NCI-H2227 (cell line): ENCODE measurements at regions not wholly inside any gene's neighbourhood (a gene's known extent, or its start where the extent isn't known, plus 50 kb on each side); places are given as distances from the start of the nearest gene placed in this dataset.

Source experiments
- DNase-seq: peaks from one replicate; lab custom pipeline; 2025; ENCODE audit not compliant: unreplicated experiment; lab: John Stamatoyannopoulos, UW

GRCh38 chr9:126151031-126151685 lies 175.5 kb upstream of the MVB12B start:
- peak; percentile 62 for DNase-seq

- peak; percentile 63 for DNase-seq
Observed at GRCh38 chr9:126151686-126152134, 174.9 kb upstream of the MVB12B start.

- DNase-seq, result no peak
Observed at GRCh38 chr9:126152622-126153362, 173.8 kb upstream of the MVB12B start.

- DNase-seq, result no peak
Observed at GRCh38 chr9:126153382-126153781, 173.2 kb upstream of the MVB12B start.

GRCh38 chr9:126154182-126154827 lies 172.3 kb upstream of the MVB12B start:
- DNase-seq, result no peak

GRCh38 chr9:126154869-126155268 lies 171.8 kb upstream of the MVB12B start:
- no peak for DNase-seq

- no peak for DNase-seq
Observed at GRCh38 chr9:126155756-126156664, 170.6 kb upstream of the MVB12B start.

GRCh38 chr9:126156898-126157297 lies 169.7 kb upstream of the MVB12B start:
- DNase-seq, result no peak

GRCh38 chr9:126157423-126157822 lies 169.2 kb upstream of the MVB12B start:
- DNase-seq, result peak; percentile 38

- DNase-seq, result no peak
Observed at GRCh38 chr9:126157826-126158587, 168.6 kb upstream of the MVB12B start.

GRCh38 chr9:126158588-126159429 lies 167.8 kb upstream of the MVB12B start:
- DNase-seq, result no peak

- no peak for DNase-seq
Observed at GRCh38 chr9:126159430-126160060, 167.1 kb upstream of the MVB12B start.

- DNase-seq, result no peak
Observed at GRCh38 chr9:126160067-126160853, 166.4 kb upstream of the MVB12B start.

GRCh38 chr9:126160854-126161329 lies 165.7 kb upstream of the MVB12B start:
- no peak for DNase-seq

- no peak for DNase-seq
Observed at GRCh38 chr9:126162611-126163381, 163.8 kb upstream of the MVB12B start.

GRCh38 chr9:126164796-126165525 lies 161.7 kb upstream of the MVB12B start:
- DNase-seq, result no peak

- DNase-seq, result no peak
Observed at GRCh38 chr9:126165755-126166154, 160.9 kb upstream of the MVB12B start.
